ENCODE measurements at regions not wholly inside any gene's neighbourhood (a gene's known extent, or its start where the extent isn't known, plus 50 kb on each side); places are given as distances from the start of the nearest gene placed in this dataset.

- H3K4me1 Mint-ChIP-seq (ENCODE audit: low read depth, unreplicated experiment): no peaks in the 10 kb centered on the region
- CTCF ChIA-PET: interaction anchor here (0.6 kb wide), 1 partner anchor 87 kb away, joined by 4 read pairs; no protein-coding TSS in a partner anchor
- BruUV-seq (replicated peaks): no TSS peak
- H3K4me3 Mint-ChIP-seq (ENCODE audit: low read depth, unreplicated experiment): no peak overlapping the region
- H3K9me3 Mint-ChIP-seq (ENCODE audit: low read depth, unreplicated experiment): peaks cover 2% of the 10 kb centered on the region
- no peak for DNase-seq
- no peak for TF ChIP-seq CTCF (IDR thresholded peaks at IDR 0.05; ENCODE audit: unreplicated experiment)
- H3K27ac Mint-ChIP-seq (ENCODE audit: unreplicated experiment): no peak overlapping the region
- H3K36me3 Mint-ChIP-seq (ENCODE audit: insufficient read depth, unreplicated experiment): no peaks in the 10 kb centered on the region
- peaks cover 37% of the 10 kb centered on the region for H3K27me3 Mint-ChIP-seq (ENCODE audit: unreplicated experiment)
- intact Hi-C loops (cut with micrococcal nuclease; ENCODE audit: unreplicated experiment): no loop called here
These were observed 145.4 kb downstream of the IRX5 start for GRCh38 chr16:55076053-55076452.

GRCh38 chr16:55077266-55077665 lies 146.6 kb downstream of the IRX5 start:
- Mint-ChIP-seq H3K27me3 (ENCODE audit: unreplicated experiment) (peaks cover 37% of the 10 kb centered on the region), H3K4me3 (ENCODE audit: low read depth, unreplicated experiment) (no peak overlapping the region), H3K4me1 (ENCODE audit: low read depth, unreplicated experiment) (no peaks in the 10 kb centered on the region), H3K36me3 (ENCODE audit: insufficient read depth, unreplicated experiment) (no peaks in the 10 kb centered on the region), H3K9me3 (ENCODE audit: low read depth, unreplicated experiment) (peaks cover 4% of the 10 kb centered on the region), H3K27ac (ENCODE audit: unreplicated experiment) (no peak overlapping the region)
- intact Hi-C loops (cut with micrococcal nuclease; ENCODE audit: unreplicated experiment): no loop called here
- DNase-seq: no peak
- CTCF ChIA-PET: no interaction called here
- no TSS peak for BruUV-seq (replicated peaks)
- no peak for TF ChIP-seq CTCF (IDR thresholded peaks at IDR 0.05; ENCODE audit: unreplicated experiment)

GRCh38 chr16:55078153-55078552 lies 147.5 kb downstream of the IRX5 start:
- no peaks in the 10 kb centered on the region for H3K36me3 Mint-ChIP-seq (ENCODE audit: insufficient read depth, unreplicated experiment)
- no peaks in the 10 kb centered on the region for H3K4me1 Mint-ChIP-seq (ENCODE audit: low read depth, unreplicated experiment)
- BruUV-seq (replicated peaks): no TSS peak
- intact Hi-C loops (cut with micrococcal nuclease; ENCODE audit: unreplicated experiment): no loop called here
- H3K27me3 Mint-ChIP-seq (ENCODE audit: unreplicated experiment): peaks cover 45% of the 10 kb centered on the region
- DNase-seq: no peak
- H3K9me3 Mint-ChIP-seq (ENCODE audit: low read depth, unreplicated experiment): peaks cover 4% of the 10 kb centered on the region
- no peak for TF ChIP-seq CTCF (IDR thresholded peaks at IDR 0.05; ENCODE audit: unreplicated experiment)
- CTCF ChIA-PET: no interaction called here
- no peak overlapping the region for H3K27ac Mint-ChIP-seq (ENCODE audit: unreplicated experiment)
- H3K4me3 Mint-ChIP-seq (ENCODE audit: low read depth, unreplicated experiment): no peak overlapping the region

- H3K27me3 Mint-ChIP-seq (ENCODE audit: unreplicated experiment): peaks cover 47% of the 10 kb centered on the region
- BruUV-seq (replicated peaks): no TSS peak
- H3K4me3 Mint-ChIP-seq (ENCODE audit: low read depth, unreplicated experiment): no peak overlapping the region
- H3K9me3 Mint-ChIP-seq (ENCODE audit: low read depth, unreplicated experiment): peaks cover 2% of the 10 kb centered on the region
- no peaks in the 10 kb centered on the region for H3K36me3 Mint-ChIP-seq (ENCODE audit: insufficient read depth, unreplicated experiment)
- DNase-seq: no peak
- CTCF ChIA-PET: no interaction called here
- no peaks in the 10 kb centered on the region for H3K4me1 Mint-ChIP-seq (ENCODE audit: low read depth, unreplicated experiment)
- TF ChIP-seq CTCF (IDR thresholded peaks at IDR 0.05; ENCODE audit: unreplicated experiment): no peak
- no peak overlapping the region for H3K27ac Mint-ChIP-seq (ENCODE audit: unreplicated experiment)
- intact Hi-C loops (cut with micrococcal nuclease; ENCODE audit: unreplicated experiment): no loop called here
These were observed 148.2 kb downstream of the IRX5 start for GRCh38 chr16:55078699-55079410.
